Kidney (tissue), 13 donors: ENCODE measurements at regions not wholly inside any gene's neighbourhood (a gene's known extent, or its start where the extent isn't known, plus 50 kb on each side); places are given as distances from the start of the nearest gene placed in this dataset.

Experiments
- DNase-seq, 5 donors: peaks; one replicate each; pipeline ENCODE4 v3.0.0-alpha.2; 2013 to 2020
- FAIRE-seq: peaks from 2 replicates; lab custom pipeline; 2012; peaks lifted over from hg19 to GRCh38; lab: Jason Lieb, UNC
- H3K27ac ChIP-seq, 2 donors: one replicate each; pipeline ENCODE4 v1.7.0; 2013; ENCODE audit warnings: low read depth in 2 of 2, low read length in 2 of 2, inconsistent platforms in 1 of 2
- H3K27me3 ChIP-seq: one replicate; pipeline ENCODE4 v1.7.1; 2013; ENCODE audit warnings: low read length, inconsistent platforms; ENCODE audit not compliant: control insufficient read depth, insufficient read depth
- H3K36me3 ChIP-seq, 3 donors: one replicate each; pipeline versions ENCODE4 v1.7.0 to v1.7.1; 2013; ENCODE audit warnings: low read length in 3 of 3, control low read depth in 1 of 3, inconsistent platforms in 1 of 3; ENCODE audit not compliant: insufficient read depth in 3 of 3, control insufficient read depth in 2 of 3
- H3K4me1 ChIP-seq, 3 donors: one replicate each; pipeline versions ENCODE4 v1.7.0 to v1.7.1; 2013; ENCODE audit warnings: low read length in 3 of 3, inconsistent platforms in 1 of 3, low read depth in 1 of 3; ENCODE audit not compliant: control insufficient read depth in 2 of 3, insufficient read depth in 2 of 3
- H3K4me3 ChIP-seq, 3 donors: one replicate each; pipeline versions ENCODE4 v1.7.0 to v1.8.1; 2013; ENCODE audit warnings: low read length in 3 of 3, control low read depth in 1 of 3, inconsistent platforms in 1 of 3
- H3K9ac ChIP-seq, 3 donors: one replicate each; pipeline versions ENCODE4 v1.7.0 to v1.7.1; 2013; ENCODE audit warnings: low read length in 3 of 3, control low read depth in 1 of 3, inconsistent platforms in 1 of 3
- H3K9me3 ChIP-seq, 3 donors: one replicate each; pipeline versions ENCODE4 v1.7.0 to v1.7.1; 2013; ENCODE audit warnings: low read length in 3 of 3, control low read depth in 1 of 3, inconsistent platforms in 1 of 3; ENCODE audit not compliant: control insufficient read depth in 2 of 3, insufficient read depth in 1 of 3
- intact Hi-C: fragments of 100-400 bp; cut with DNase I; formaldehyde crosslinking; loops from one replicate; pipeline ENCODE4 v1.11.1; 2022
- TF ChIP-seq, protein P1 (sequence below): IDR thresholded peaks from 3 replicates; pipeline ENCODE4 v1.5.1; 2012; ENCODE audit warnings: mild to moderate bottlenecking, moderate library complexity, borderline replicate concordance; ENCODE audit not compliant: insufficient read depth; ENCODE audit errors: extremely low read depth
- donor health status: control.
- donor health status: control.
- donor health status: control.
- donor health status: control.
- donor health status: control.
- donor health status: DM: yes; HTN: yes; CAD: no.
- donor health status: Normal renal cell carcinoma (clear cell type).

DNA sequence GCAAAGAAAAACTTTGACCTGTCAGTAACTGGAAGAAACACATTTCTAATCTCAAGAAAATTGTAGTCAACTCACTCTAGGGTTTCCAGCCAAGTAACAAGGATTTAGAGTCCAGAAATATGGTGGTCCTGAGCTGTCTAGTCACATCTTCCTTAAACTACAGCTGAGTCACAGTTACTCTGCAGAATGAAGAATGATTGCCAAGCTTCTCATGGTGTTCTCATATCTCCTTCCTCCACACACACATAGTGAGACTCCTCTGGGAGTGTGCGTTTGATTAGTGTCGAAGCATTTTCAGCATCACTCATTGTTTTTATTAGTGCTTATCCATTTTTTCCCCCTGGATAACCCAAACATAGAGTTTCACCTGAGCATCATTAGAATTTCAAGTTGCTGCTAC, 93.1 kb upstream of the CXCL12 start:
- FAIRE-seq (no peak), DNase-seq (no peak)
- no peak overlapping the region for H3K9ac ChIP-seq
- H3K27me3 ChIP-seq: no peaks in the 10 kb centered on the region
- intact Hi-C loops: no loop called here
- H3K4me1 ChIP-seq: peaks cover 0 to 2% (median 0%) of the 10 kb centered on the region in 3 donors
- TF ChIP-seq, protein P1, sequence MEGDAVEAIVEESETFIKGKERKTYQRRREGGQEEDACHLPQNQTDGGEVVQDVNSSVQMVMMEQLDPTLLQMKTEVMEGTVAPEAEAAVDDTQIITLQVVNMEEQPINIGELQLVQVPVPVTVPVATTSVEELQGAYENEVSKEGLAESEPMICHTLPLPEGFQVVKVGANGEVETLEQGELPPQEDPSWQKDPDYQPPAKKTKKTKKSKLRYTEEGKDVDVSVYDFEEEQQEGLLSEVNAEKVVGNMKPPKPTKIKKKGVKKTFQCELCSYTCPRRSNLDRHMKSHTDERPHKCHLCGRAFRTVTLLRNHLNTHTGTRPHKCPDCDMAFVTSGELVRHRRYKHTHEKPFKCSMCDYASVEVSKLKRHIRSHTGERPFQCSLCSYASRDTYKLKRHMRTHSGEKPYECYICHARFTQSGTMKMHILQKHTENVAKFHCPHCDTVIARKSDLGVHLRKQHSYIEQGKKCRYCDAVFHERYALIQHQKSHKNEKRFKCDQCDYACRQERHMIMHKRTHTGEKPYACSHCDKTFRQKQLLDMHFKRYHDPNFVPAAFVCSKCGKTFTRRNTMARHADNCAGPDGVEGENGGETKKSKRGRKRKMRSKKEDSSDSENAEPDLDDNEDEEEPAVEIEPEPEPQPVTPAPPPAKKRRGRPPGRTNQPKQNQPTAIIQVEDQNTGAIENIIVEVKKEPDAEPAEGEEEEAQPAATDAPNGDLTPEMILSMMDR: no peak
- no peak overlapping the region for H3K4me3 ChIP-seq
- H3K9me3 ChIP-seq: no peaks in the 10 kb centered on the region
- H3K36me3 ChIP-seq: no peaks in the 10 kb centered on the region
- H3K27ac ChIP-seq: no peak overlapping the region

DNA sequence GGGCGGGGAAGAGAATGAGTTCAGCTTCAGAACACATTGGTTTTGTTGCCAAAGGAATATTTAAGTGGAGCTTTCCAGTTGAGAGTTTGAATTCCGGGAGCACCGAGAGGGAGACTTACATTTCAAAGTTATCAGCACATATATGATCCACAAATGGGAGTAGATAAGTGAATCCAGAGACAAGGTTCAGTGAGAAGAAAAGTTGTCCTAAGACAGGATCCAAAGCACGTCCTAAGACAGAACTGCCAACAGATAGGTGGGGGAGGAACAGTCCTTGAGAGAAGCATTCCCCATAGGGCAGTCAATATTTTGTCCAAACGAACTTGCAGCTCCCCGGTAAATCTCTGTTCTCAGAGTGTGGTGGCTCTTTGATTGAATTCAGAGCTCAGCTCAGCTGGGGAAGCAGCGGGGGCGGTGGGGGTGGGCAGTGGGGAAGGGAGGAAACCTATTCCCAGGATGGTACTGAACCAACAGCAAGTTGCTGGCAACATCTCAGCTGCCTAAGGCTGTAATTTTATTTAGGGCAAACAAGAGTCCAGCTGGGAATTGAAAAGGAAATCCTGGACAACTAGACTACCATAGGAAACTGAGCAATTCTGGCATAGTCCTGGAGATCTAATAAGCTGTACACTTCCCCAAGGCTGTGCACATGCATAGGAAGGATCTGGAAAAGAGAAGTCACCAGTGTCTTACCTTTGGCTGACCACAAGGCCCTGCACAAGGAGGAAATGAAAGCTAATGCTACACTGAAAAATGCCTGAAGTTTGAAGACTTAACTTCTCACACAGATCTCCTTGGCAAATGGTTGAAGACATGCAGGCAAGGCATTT, 94.2 kb upstream of the CXCL12 start:
- H3K4me3 ChIP-seq: no peak overlapping the region
- no peak overlapping the region for H3K9ac ChIP-seq
- TF ChIP-seq, protein P1: no peak
- H3K36me3 ChIP-seq: no peaks in the 10 kb centered on the region
- H3K27me3 ChIP-seq: no peaks in the 10 kb centered on the region
- H3K27ac ChIP-seq: no peak overlapping the region
- H3K9me3 ChIP-seq: no peaks in the 10 kb centered on the region
- FAIRE-seq: no peak
- intact Hi-C loops: no loop called here
- peaks cover 0 to 2% (median 0%) of the 10 kb centered on the region in 3 donors for H3K4me1 ChIP-seq
- DNase-seq: no peak

DNA sequence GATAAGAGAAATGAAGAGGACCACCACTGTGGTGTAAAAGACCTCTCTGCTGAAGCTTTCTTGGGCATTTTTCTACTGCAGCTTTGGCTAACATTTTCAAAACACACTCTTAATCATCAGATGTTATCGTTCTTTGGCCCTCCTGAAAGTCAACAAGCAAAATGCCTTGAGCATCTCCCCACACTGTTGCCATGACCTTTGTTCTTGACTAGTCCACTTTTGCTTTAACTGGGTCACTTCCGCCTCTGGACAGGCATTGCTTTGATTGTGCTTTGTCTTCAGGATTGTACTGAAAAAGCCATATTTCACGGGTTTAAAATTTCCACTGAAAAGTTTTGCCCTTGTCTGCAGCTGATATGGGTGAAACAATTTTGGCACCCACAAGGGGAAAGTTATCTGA, 107.8 kb upstream of the CXCL12 start:
- Histone ChIP-seq H3K27me3 (no peaks in the 10 kb centered on the region), H3K9ac (no peak overlapping the region), H3K4me1 (no peaks in the 10 kb centered on the region), H3K9me3 (no peaks in the 10 kb centered on the region), H3K4me3 (no peak overlapping the region), H3K27ac (no peak overlapping the region), H3K36me3 (no peaks in the 10 kb centered on the region)
- no peak for FAIRE-seq
- TF ChIP-seq, protein P1: no peak
- DNase-seq: no peak
- intact Hi-C loops: no loop called here
